ENCODE measurements at regions not wholly inside any gene's neighbourhood (a gene's known extent, or its start where the extent isn't known, plus 50 kb on each side); places are given as distances from the start of the nearest gene placed in this dataset.

DNA sequence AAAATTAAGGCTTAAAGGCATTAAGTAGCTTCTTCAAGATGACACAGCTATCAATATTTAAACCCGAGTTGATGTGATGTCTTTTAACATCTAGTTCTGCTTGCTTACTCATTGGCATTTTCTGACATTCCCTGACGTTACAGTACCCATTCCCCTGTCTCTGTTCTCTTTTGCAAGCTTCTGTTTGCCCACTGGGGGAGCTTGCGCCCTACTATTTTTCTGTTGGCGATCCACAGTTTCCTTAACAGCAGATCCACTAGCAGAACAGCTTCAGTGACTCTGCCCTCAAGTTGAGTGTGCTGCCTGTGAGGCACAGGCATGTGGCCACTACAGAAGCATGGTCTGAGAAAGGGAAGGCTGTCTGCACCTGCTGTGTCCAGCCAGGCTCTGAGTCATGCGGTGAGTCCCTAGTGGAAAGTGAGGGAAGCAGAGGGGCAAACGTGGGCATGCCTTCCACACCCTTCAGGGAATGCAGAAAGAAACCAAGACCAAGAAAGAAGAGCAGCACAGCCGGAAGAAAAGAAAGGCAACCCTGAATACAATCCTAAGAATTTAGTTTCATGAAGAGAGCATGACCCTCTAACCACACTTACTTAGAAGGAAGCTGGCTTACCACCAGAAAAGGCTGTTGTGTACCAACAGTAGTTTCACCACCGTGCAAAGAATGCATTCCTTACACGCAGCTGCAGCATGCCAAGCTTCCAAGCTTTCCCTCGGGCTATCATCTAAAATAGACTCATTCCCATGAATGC is 97.7 kb upstream of the VGLL2 start:
- no peaks in the 10 kb centered on the region for H3K36me3 ChIP-seq (ENCODE audit: control insufficient read depth in 2 of 2, insufficient read depth in 2 of 2, low read length in 1 of 2)
- no peak overlapping the region for H3K4me3 ChIP-seq
- ChIA-PET POLR2A (no interaction called here), SMC1A (ENCODE audit: uncharacterized antibody, unreplicated experiment) (interaction anchor here (0.6 kb wide), 1 partner anchor 1544 kb away, joined by 5 read pairs; no protein-coding TSS in a partner anchor), CTCF (no interaction called here), RAD21 (ENCODE audit: unreplicated experiment) (no interaction called here)
- in situ Hi-C loops (cut with MboI) = no loop called here
- H3K79me2 ChIP-seq (ENCODE audit: control insufficient read depth, insufficient read depth, low read length) = no peaks in the 10 kb centered on the region
- ATAC-seq (no peak; the same call in 2 of the 3 replicates), DNase-seq (ENCODE audit: low read depth, low spot score) (no peak), FAIRE-seq (no peak)
- BruUV-seq (replicated peaks) = no TSS peak
- H3K27ac ChIP-seq (ENCODE audit: control insufficient read depth, insufficient read depth) = no peak overlapping the region
- H4K20me1 ChIP-seq (ENCODE audit: control insufficient read depth, insufficient read depth) = no peaks in the 10 kb centered on the region
- no peak overlapping the region for H3K9ac ChIP-seq (ENCODE audit: control insufficient read depth, insufficient read depth, low read length)
- H3K4me1 ChIP-seq (ENCODE audit: control insufficient read depth, insufficient read depth, low read length) = no peaks in the 10 kb centered on the region
- WGBS (ENCODE audit: insufficient coverage, insufficient replicate concordance, low lambda C conversion rate, missing lambda C conversion rate) = 12% methylated on average over 10 of the region's 10 CpGs
- TF ChIP-seq ESRRA (IDR thresholded peaks at IDR 0.05; ENCODE audit: low read length) (no peak), MTA3 (IDR thresholded peaks at IDR 0.05; ENCODE audit: borderline replicate concordance, low read length) (no peak), RCOR1 (conservative IDR thresholded peaks at IDR 0.05; ENCODE audit: low read depth, low read length) (no peak), HDAC6 (IDR thresholded peaks at IDR 0.05; ENCODE audit: unreplicated experiment) (no peak), RELA (IDR thresholded peaks at IDR 0.05; ENCODE audit: borderline replicate concordance, partially characterized antibody) (no peak), BCL11A (IDR thresholded peaks at IDR 0.05; ENCODE audit: low read depth, low read length) (no peak), CREB1 (IDR thresholded peaks at IDR 0.05; ENCODE audit: low read depth) (no peak), TCF12 (IDR thresholded peaks at IDR 0.05; ENCODE audit: low read depth, low read length) (no peak), ASH2L (IDR thresholded peaks at IDR 0.05; ENCODE audit: borderline replicate concordance, low read depth) (no peak)
- TF ChIP-seq, protein P1, sequence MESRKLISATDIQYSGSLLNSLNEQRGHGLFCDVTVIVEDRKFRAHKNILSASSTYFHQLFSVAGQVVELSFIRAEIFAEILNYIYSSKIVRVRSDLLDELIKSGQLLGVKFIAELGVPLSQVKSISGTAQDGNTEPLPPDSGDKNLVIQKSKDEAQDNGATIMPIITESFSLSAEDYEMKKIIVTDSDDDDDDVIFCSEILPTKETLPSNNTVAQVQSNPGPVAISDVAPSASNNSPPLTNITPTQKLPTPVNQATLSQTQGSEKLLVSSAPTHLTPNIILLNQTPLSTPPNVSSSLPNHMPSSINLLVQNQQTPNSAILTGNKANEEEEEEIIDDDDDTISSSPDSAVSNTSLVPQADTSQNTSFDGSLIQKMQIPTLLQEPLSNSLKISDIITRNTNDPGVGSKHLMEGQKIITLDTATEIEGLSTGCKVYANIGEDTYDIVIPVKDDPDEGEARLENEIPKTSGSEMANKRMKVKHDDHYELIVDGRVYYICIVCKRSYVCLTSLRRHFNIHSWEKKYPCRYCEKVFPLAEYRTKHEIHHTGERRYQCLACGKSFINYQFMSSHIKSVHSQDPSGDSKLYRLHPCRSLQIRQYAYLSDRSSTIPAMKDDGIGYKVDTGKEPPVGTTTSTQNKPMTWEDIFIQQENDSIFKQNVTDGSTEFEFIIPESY (IDR thresholded peaks at IDR 0.05) = no peak
- TF ChIP-seq, protein P2, sequence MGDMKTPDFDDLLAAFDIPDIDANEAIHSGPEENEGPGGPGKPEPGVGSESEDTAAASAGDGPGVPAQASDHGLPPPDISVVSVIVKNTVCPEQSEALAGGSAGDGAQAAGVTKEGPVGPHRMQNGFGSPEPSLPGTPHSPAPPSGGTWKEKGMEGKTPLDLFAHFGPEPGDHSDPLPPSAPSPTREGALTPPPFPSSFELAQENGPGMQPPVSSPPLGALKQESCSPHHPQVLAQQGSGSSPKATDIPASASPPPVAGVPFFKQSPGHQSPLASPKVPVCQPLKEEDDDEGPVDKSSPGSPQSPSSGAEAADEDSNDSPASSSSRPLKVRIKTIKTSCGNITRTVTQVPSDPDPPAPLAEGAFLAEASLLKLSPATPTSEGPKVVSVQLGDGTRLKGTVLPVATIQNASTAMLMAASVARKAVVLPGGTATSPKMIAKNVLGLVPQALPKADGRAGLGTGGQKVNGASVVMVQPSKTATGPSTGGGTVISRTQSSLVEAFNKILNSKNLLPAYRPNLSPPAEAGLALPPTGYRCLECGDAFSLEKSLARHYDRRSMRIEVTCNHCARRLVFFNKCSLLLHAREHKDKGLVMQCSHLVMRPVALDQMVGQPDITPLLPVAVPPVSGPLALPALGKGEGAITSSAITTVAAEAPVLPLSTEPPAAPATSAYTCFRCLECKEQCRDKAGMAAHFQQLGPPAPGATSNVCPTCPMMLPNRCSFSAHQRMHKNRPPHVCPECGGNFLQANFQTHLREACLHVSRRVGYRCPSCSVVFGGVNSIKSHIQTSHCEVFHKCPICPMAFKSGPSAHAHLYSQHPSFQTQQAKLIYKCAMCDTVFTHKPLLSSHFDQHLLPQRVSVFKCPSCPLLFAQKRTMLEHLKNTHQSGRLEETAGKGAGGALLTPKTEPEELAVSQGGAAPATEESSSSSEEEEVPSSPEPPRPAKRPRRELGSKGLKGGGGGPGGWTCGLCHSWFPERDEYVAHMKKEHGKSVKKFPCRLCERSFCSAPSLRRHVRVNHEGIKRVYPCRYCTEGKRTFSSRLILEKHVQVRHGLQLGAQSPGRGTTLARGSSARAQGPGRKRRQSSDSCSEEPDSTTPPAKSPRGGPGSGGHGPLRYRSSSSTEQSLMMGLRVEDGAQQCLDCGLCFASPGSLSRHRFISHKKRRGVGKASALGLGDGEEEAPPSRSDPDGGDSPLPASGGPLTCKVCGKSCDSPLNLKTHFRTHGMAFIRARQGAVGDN (IDR thresholded peaks at IDR 0.05) = no peak
- TF ChIP-seq, protein P3, sequence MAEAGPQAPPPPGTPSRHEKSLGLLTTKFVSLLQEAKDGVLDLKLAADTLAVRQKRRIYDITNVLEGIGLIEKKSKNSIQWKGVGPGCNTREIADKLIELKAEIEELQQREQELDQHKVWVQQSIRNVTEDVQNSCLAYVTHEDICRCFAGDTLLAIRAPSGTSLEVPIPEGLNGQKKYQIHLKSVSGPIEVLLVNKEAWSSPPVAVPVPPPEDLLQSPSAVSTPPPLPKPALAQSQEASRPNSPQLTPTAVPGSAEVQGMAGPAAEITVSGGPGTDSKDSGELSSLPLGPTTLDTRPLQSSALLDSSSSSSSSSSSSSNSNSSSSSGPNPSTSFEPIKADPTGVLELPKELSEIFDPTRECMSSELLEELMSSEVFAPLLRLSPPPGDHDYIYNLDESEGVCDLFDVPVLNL (IDR thresholded peaks at IDR 0.05; ENCODE audit: low read depth, low read length) = no peak
- H3K4me2 ChIP-seq (ENCODE audit: control insufficient read depth, insufficient read depth) = no peak overlapping the region
- intact Hi-C loops (cut with micrococcal nuclease; ENCODE audit: unreplicated experiment) = no loop called here
- H2AFZ ChIP-seq (ENCODE audit: control insufficient read depth, low read depth, low read length) = no peak overlapping the region
- H3K9me3 ChIP-seq (replicated peaks; ENCODE audit: control insufficient read depth, insufficient read depth, low read length) = no peaks in the 10 kb centered on the region
- no peaks in the 10 kb centered on the region for H3K27me3 ChIP-seq (replicated peaks in 1 of 2; ENCODE audit: control insufficient read depth in 2 of 2, insufficient read depth in 2 of 2, low read length in 1 of 2)
